Vagina (tissue), 2 donors: ENCODE measurements at regions not wholly inside any gene's neighbourhood (a gene's known extent, or its start where the extent isn't known, plus 50 kb on each side); places are given as distances from the start of the nearest gene placed in this dataset.

Source experiments
- CTCF ChIP-seq, 3 experiments: fragments of 450-650 bp in 2 of 3; fragments of 200-600 bp in 1 of 3; sonication (generic) in 1 of 3; IDR thresholded peaks; one replicate each; pipeline ENCODE4 v1.5.1; 2017 to 2019; ENCODE audit warnings: antibody characterized with exemption in 3 of 3, mild to moderate bottlenecking in 2 of 3, moderate library complexity in 2 of 3
- POLR2AphosphoS5 ChIP-seq, 2 donors: sonication (generic); formaldehyde crosslinking; IDR thresholded peaks; one replicate each; pipeline ENCODE4 v1.9.0; 2017; ENCODE audit warnings: antibody characterized with exemption in 2 of 2, mild to moderate bottlenecking in 2 of 2, low read depth in 1 of 2; ENCODE audit not compliant: insufficient read depth in 1 of 2

GRCh38 chr2:225788571-225789094, 389.1 kb downstream of the NYAP2 start:
- no peak for TF ChIP-seq CTCF (IDR thresholded peaks at IDR 0.05)
- no peak for TF ChIP-seq POLR2AphosphoS5 (IDR thresholded peaks at IDR 0.05; ENCODE audit: insufficient read depth in 1 of 2, low read depth in 1 of 2)
